ENCODE measurements at regions not wholly inside any gene's neighbourhood (a gene's known extent, or its start where the extent isn't known, plus 50 kb on each side); places are given as distances from the start of the nearest gene placed in this dataset.

DNA sequence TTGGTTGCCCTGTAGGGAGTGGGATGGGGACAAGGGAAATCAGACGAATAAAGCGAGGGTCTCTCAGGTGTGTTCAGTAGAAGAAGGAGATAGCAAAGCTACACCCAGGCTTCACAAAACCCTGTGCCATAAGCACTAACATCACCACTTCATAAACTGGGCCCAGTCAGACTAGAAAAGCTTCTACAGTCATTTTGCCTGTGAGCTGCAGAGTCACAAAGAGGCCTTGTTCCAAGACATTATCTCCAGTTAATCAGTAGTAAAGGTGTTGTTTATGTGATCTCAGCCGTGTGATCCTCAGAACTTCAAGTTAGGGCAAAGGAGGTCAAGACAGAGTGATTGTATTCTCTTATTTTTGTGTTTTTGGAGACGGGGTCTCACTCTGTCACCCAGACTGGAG lies 148.0 kb downstream of the GALR1 start:
- TF ChIP-seq, protein P1, sequence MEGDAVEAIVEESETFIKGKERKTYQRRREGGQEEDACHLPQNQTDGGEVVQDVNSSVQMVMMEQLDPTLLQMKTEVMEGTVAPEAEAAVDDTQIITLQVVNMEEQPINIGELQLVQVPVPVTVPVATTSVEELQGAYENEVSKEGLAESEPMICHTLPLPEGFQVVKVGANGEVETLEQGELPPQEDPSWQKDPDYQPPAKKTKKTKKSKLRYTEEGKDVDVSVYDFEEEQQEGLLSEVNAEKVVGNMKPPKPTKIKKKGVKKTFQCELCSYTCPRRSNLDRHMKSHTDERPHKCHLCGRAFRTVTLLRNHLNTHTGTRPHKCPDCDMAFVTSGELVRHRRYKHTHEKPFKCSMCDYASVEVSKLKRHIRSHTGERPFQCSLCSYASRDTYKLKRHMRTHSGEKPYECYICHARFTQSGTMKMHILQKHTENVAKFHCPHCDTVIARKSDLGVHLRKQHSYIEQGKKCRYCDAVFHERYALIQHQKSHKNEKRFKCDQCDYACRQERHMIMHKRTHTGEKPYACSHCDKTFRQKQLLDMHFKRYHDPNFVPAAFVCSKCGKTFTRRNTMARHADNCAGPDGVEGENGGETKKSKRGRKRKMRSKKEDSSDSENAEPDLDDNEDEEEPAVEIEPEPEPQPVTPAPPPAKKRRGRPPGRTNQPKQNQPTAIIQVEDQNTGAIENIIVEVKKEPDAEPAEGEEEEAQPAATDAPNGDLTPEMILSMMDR (IDR thresholded peaks at IDR 0.05; ENCODE audit: unreplicated experiment) = no peak
- Mint-ChIP-seq H3K9me3 (ENCODE audit: low read depth) (peaks cover 3% of the 10 kb centered on the region), H3K27ac (peak overlapping the region; percentile 84), H3K4me1 (ENCODE audit: low read depth) (peaks cover 18% of the 10 kb centered on the region), H3K27me3 (no peaks in the 10 kb centered on the region), H3K36me3 (ENCODE audit: insufficient read depth) (no peaks in the 10 kb centered on the region), H3K4me3 (ENCODE audit: low read depth) (no peak overlapping the region)
- DNase-seq (ENCODE audit: low spot score, unreplicated experiment) = no peak

DNA sequence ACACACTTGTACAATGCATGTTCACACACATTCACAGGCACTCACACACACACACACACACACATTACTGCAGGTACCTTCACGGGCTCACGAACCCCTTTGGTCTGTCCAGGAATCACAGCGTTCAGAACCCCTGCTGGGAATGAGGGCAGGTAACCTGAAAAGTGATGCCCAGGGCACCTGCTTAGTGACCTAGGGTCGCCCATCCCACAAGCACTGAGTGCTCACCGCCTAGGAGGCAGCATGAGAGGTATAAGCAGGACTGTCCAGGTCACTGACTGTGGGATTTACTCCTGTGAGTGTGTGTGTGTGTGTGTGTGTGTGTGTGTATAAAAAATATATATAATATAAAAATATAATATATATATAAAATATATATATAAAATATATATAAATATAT lies 150.9 kb downstream of the GALR1 start:
- TF ChIP-seq, protein P1 (IDR thresholded peaks at IDR 0.05; ENCODE audit: unreplicated experiment) = no peak
- no peak for DNase-seq (ENCODE audit: low spot score, unreplicated experiment)
- H3K27me3 Mint-ChIP-seq = no peaks in the 10 kb centered on the region
- H3K9me3 Mint-ChIP-seq (ENCODE audit: low read depth) = no peaks in the 10 kb centered on the region
- no peaks in the 10 kb centered on the region for H3K36me3 Mint-ChIP-seq (ENCODE audit: insufficient read depth)
- no peak overlapping the region for H3K27ac Mint-ChIP-seq
- H3K4me3 Mint-ChIP-seq (ENCODE audit: low read depth) = no peak overlapping the region
- peaks cover 13% of the 10 kb centered on the region for H3K4me1 Mint-ChIP-seq (ENCODE audit: low read depth)

DNA sequence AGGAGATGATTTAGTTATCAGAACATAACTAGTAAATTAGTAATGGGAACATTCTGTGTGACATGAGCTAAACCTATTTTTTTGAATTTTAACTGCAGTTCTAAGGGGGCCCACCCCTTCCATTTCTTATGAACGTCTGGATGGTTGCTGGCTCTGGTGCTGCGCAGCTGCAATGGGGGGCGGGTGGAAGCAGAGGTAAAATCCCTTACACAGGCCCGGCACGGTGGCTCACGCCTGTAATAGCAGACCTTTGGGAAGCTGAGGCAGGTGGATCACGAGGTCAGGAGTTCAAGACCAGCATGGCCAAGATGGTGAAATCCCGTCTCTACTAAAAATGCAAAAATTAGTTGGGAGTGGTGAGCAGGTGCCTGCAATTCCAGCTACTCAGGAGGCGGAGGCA lies 151.5 kb downstream of the GALR1 start:
- Mint-ChIP-seq H3K4me1 (ENCODE audit: low read depth) (peaks cover 13% of the 10 kb centered on the region), H3K36me3 (ENCODE audit: insufficient read depth) (no peaks in the 10 kb centered on the region), H3K4me3 (ENCODE audit: low read depth) (no peak overlapping the region), H3K9me3 (ENCODE audit: low read depth) (no peaks in the 10 kb centered on the region), H3K27me3 (no peaks in the 10 kb centered on the region), H3K27ac (no peak overlapping the region)
- TF ChIP-seq, protein P1 (IDR thresholded peaks at IDR 0.05; ENCODE audit: unreplicated experiment) = no peak
- no peak for DNase-seq (ENCODE audit: low spot score, unreplicated experiment)

DNA sequence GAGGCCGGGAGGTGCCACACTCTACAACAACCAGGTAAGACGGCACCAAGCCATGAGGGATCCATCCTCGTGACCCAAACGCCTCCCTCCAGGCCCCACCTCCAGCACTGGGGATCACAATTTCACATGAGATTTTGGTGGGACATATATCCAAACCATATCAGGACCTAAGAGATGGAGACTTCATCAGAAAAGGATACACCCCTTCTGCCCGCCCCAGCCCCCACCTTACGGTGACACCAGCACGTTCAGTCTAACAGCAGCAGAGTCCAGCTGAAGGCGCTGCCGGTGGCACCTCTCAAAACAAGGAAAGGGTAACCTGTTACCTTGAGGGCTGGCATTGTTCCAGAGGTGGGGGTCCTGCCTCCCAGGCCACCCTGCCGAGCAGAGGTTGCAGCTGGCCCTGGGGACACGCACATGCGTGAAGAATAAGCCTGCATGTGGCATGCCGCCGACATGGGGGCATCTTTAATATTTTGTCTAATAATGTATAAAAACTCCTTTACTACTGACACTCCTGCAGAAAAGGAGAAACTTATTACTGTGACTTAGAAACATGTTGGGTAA lies 154.4 kb downstream of the GALR1 start:
- H3K4me3 Mint-ChIP-seq (ENCODE audit: low read depth) = no peak overlapping the region
- H3K9me3 Mint-ChIP-seq (ENCODE audit: low read depth) = no peaks in the 10 kb centered on the region
- no peak overlapping the region for H3K27ac Mint-ChIP-seq
- no peak for DNase-seq (ENCODE audit: low spot score, unreplicated experiment)
- TF ChIP-seq, protein P1 (IDR thresholded peaks at IDR 0.05; ENCODE audit: unreplicated experiment) = no peak
- H3K36me3 Mint-ChIP-seq (ENCODE audit: insufficient read depth) = no peaks in the 10 kb centered on the region
- no peaks in the 10 kb centered on the region for H3K4me1 Mint-ChIP-seq (ENCODE audit: low read depth)
- no peaks in the 10 kb centered on the region for H3K27me3 Mint-ChIP-seq

DNA sequence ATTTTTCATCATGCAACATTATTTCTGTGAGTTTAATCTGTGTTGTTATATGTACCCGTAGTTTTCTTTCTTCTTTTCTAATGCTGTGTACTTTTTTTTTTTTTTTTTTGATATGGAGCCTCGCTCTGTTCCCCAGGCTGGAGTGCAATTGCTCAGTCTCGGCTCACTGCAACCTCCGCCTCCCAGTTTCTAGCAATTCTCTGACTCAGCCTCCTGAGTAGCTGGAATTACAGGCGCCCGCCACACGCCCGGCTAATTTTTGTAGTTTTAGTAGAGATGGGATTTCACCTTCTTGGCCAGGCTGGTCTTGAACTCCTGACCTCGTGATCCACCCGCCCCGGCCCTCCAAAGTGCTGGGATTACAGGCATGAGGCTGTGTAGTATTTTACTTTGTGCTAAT lies 155.4 kb downstream of the GALR1 start:
- no peak for DNase-seq (ENCODE audit: low spot score, unreplicated experiment)
- Mint-ChIP-seq H3K36me3 (ENCODE audit: insufficient read depth) (no peaks in the 10 kb centered on the region), H3K27ac (no peak overlapping the region), H3K27me3 (no peaks in the 10 kb centered on the region), H3K4me1 (ENCODE audit: low read depth) (no peaks in the 10 kb centered on the region), H3K9me3 (ENCODE audit: low read depth) (no peaks in the 10 kb centered on the region), H3K4me3 (ENCODE audit: low read depth) (no peak overlapping the region)
- TF ChIP-seq, protein P1 (IDR thresholded peaks at IDR 0.05; ENCODE audit: unreplicated experiment) = no peak
